ENCODE measurements at regions not wholly inside any gene's neighbourhood (a gene's known extent, or its start where the extent isn't known, plus 50 kb on each side); places are given as distances from the start of the nearest gene placed in this dataset.

DNA sequence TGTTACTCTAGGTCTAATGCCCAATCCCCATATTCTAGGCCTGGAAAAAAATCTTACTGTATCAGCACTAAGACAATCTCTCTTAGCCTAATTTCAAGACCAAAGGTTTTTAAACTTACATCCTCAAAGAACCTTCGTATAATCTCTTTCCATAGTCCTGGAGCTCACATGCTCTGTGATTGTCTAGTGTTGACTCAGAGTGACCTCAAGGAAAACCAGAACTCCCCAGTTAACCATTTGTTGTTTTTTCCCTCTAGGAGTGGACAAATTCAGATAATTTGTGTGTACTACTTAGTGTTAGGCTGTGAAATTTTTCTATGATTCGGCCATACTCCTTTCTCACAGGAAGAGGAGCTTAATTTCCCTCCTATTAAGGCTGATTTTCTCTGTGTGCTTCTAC is 536.1 kb downstream of the SLC4A3 start:
- Mint-ChIP-seq H3K27me3 (ENCODE audit: low read depth) (no peaks in the 10 kb centered on the region), H3K36me3 (no peaks in the 10 kb centered on the region; the same call in 1 of the 2 replicates), H3K27ac (no peak overlapping the region), H3K4me3 (no peak overlapping the region), H3K9me3 (peaks cover 7% of the 10 kb centered on the region), H3K4me1 (peaks cover 12% of the 10 kb centered on the region)
- DNase-seq (ENCODE audit: low spot score) (no peak), ATAC-seq (no peak)
- ChIA-PET POLR2A (no interaction called here), CTCF (no interaction called here)
- TF ChIP-seq GTF2I (CRISPR knock-in tag; conservative IDR thresholded peaks at IDR 0.05) (no peak), HMGA2 (CRISPR knock-in tag; IDR thresholded peaks at IDR 0.05) (no peak), ZNF423 (CRISPR knock-in tag; IDR thresholded peaks at IDR 0.05) (no peak), ZNF396 (CRISPR knock-in tag; IDR thresholded peaks at IDR 0.05; ENCODE audit: borderline replicate concordance) (no peak), TEAD4 (CRISPR knock-in tag; IDR thresholded peaks at IDR 0.05) (no peak), KAT7 (CRISPR knock-in tag; IDR thresholded peaks at IDR 0.05; ENCODE audit: borderline replicate concordance) (no peak), RORB (CRISPR knock-in tag; IDR thresholded peaks at IDR 0.05) (no peak), GABPB1 (CRISPR knock-in tag; IDR thresholded peaks at IDR 0.05) (no peak)
- TF ChIP-seq, protein P1, sequence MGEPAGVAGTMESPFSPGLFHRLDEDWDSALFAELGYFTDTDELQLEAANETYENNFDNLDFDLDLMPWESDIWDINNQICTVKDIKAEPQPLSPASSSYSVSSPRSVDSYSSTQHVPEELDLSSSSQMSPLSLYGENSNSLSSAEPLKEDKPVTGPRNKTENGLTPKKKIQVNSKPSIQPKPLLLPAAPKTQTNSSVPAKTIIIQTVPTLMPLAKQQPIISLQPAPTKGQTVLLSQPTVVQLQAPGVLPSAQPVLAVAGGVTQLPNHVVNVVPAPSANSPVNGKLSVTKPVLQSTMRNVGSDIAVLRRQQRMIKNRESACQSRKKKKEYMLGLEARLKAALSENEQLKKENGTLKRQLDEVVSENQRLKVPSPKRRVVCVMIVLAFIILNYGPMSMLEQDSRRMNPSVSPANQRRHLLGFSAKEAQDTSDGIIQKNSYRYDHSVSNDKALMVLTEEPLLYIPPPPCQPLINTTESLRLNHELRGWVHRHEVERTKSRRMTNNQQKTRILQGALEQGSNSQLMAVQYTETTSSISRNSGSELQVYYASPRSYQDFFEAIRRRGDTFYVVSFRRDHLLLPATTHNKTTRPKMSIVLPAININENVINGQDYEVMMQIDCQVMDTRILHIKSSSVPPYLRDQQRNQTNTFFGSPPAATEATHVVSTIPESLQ (CRISPR knock-in tag; IDR thresholded peaks at IDR 0.05), result no peak
- TF ChIP-seq, protein P2, sequence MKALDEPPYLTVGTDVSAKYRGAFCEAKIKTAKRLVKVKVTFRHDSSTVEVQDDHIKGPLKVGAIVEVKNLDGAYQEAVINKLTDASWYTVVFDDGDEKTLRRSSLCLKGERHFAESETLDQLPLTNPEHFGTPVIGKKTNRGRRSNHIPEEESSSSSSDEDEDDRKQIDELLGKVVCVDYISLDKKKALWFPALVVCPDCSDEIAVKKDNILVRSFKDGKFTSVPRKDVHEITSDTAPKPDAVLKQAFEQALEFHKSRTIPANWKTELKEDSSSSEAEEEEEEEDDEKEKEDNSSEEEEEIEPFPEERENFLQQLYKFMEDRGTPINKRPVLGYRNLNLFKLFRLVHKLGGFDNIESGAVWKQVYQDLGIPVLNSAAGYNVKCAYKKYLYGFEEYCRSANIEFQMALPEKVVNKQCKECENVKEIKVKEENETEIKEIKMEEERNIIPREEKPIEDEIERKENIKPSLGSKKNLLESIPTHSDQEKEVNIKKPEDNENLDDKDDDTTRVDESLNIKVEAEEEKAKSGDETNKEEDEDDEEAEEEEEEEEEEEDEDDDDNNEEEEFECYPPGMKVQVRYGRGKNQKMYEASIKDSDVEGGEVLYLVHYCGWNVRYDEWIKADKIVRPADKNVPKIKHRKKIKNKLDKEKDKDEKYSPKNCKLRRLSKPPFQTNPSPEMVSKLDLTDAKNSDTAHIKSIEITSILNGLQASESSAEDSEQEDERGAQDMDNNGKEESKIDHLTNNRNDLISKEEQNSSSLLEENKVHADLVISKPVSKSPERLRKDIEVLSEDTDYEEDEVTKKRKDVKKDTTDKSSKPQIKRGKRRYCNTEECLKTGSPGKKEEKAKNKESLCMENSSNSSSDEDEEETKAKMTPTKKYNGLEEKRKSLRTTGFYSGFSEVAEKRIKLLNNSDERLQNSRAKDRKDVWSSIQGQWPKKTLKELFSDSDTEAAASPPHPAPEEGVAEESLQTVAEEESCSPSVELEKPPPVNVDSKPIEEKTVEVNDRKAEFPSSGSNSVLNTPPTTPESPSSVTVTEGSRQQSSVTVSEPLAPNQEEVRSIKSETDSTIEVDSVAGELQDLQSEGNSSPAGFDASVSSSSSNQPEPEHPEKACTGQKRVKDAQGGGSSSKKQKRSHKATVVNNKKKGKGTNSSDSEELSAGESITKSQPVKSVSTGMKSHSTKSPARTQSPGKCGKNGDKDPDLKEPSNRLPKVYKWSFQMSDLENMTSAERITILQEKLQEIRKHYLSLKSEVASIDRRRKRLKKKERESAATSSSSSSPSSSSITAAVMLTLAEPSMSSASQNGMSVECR (CRISPR knock-in tag; IDR thresholded peaks at IDR 0.05; ENCODE audit: borderline replicate concordance), result no peak

DNA sequence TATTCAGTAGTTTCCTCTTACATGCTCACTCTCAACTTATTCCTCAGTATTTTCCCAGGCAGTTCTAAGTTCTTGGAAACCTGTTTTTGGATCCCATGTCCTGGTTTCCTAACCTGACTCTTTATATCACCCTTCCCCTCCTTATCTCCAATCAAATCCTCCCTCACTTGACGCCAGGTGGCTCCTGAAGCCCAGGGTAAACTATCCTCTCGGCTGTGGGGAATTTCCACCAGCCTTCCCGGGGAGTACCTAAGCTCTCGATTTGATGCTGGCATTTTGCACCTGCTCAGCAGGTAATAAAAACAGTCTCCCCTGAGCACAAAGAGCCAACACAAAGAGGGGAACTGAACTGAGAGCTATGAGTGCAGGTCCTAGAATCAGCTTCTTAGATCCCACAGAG is 538.0 kb downstream of the SLC4A3 start:
- ChIA-PET POLR2A (no interaction called here), CTCF (interaction anchor here (0.6 to 0.9 kb wide), 2 partner anchors 15 to 295 kb away, joined by 3 read pairs; no protein-coding TSS in a partner anchor)
- no peak overlapping the region for H3K27ac Mint-ChIP-seq
- peak; percentile 58 for DNase-seq (ENCODE audit: low spot score)
- H3K27me3 Mint-ChIP-seq (ENCODE audit: low read depth), result no peaks in the 10 kb centered on the region
- H3K4me3 Mint-ChIP-seq, result no peak overlapping the region
- TF ChIP-seq ZNF138 (CRISPR knock-in tag; conservative IDR thresholded peaks at IDR 0.05) (no peak), TEAD4 (CRISPR knock-in tag; IDR thresholded peaks at IDR 0.05) (no peak), RORB (CRISPR knock-in tag; IDR thresholded peaks at IDR 0.05) (no peak), ZNF416 (CRISPR knock-in tag; IDR thresholded peaks at IDR 0.05) (no peak), ZBTB21 (CRISPR knock-in tag; IDR thresholded peaks at IDR 0.05; ENCODE audit: borderline replicate concordance) (no peak), ATF1 (CRISPR knock-in tag; IDR thresholded peaks at IDR 0.05) (no peak)
- TF ChIP-seq, protein P3, sequence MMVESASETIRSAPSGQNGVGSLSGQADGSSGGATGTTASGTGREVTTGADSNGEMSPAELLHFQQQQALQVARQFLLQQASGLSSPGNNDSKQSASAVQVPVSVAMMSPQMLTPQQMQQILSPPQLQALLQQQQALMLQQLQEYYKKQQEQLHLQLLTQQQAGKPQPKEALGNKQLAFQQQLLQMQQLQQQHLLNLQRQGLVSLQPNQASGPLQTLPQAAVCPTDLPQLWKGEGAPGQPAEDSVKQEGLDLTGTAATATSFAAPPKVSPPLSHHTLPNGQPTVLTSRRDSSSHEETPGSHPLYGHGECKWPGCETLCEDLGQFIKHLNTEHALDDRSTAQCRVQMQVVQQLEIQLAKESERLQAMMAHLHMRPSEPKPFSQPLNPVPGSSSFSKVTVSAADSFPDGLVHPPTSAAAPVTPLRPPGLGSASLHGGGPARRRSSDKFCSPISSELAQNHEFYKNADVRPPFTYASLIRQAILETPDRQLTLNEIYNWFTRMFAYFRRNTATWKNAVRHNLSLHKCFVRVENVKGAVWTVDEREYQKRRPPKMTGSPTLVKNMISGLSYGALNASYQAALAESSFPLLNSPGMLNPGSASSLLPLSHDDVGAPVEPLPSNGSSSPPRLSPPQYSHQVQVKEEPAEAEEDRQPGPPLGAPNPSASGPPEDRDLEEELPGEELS (CRISPR knock-in tag; IDR thresholded peaks at IDR 0.05), result no peak
- TF ChIP-seq, protein P4, sequence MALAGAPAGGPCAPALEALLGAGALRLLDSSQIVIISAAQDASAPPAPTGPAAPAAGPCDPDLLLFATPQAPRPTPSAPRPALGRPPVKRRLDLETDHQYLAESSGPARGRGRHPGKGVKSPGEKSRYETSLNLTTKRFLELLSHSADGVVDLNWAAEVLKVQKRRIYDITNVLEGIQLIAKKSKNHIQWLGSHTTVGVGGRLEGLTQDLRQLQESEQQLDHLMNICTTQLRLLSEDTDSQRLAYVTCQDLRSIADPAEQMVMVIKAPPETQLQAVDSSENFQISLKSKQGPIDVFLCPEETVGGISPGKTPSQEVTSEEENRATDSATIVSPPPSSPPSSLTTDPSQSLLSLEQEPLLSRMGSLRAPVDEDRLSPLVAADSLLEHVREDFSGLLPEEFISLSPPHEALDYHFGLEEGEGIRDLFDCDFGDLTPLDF (CRISPR knock-in tag; IDR thresholded peaks at IDR 0.05), result no peak
- ATAC-seq, result peak; percentile 91
- peaks cover 3% of the 10 kb centered on the region for H3K9me3 Mint-ChIP-seq
- peaks cover 10% of the 10 kb centered on the region for H3K4me1 Mint-ChIP-seq
- H3K36me3 Mint-ChIP-seq, result no peaks in the 10 kb centered on the region

Data from WTC11 (cell line).